DOHH2 (cell line): ENCODE measurements at regions not wholly inside any gene's neighbourhood (a gene's known extent, or its start where the extent isn't known, plus 50 kb on each side); places are given as distances from the start of the nearest gene placed in this dataset.

Experiments used
- H3F3A ChIP-seq: fragments of 200-600 bp; sonication (generic), shearing (Covaris generic); 2 replicates; pipeline ENCODE4 v1.6.0; 2016; ENCODE audit warnings: antibody characterized with exemption, mild to moderate bottlenecking; ENCODE audit not compliant: control insufficient read depth, insufficient read depth
- H3K27ac ChIP-seq: fragments of 200-600 bp; sonication (generic); 2 replicates; pipeline ENCODE4 v1.5.1; 2014; ENCODE audit warnings: low read depth, mild to moderate bottlenecking, low read length, moderate library complexity
- H3K27me3 ChIP-seq: fragments of 200-600 bp; sonication (generic); 2 replicates; pipeline ENCODE4 v1.6.1; 2014; ENCODE audit warnings: mild to moderate bottlenecking, low read length, mixed read lengths; ENCODE audit not compliant: control insufficient read depth
- H3K36me3 ChIP-seq: fragments of 200-600 bp; sonication (generic); 2 replicates; pipeline ENCODE4 v1.6.1; 2014; ENCODE audit warnings: mild to moderate bottlenecking, low read length, moderate library complexity, mixed read lengths; ENCODE audit not compliant: control insufficient read depth
- H3K4me1 ChIP-seq: fragments of 200-600 bp; sonication (generic); 2 replicates; pipeline ENCODE4 v1.6.1; 2014; ENCODE audit warnings: mild to moderate bottlenecking, low read length, mixed read lengths; ENCODE audit not compliant: control insufficient read depth
- H3K4me2 ChIP-seq: fragments of 200-600 bp; sonication (generic); 2 replicates; pipeline ENCODE4 v1.6.0; 2014; ENCODE audit warnings: mild to moderate bottlenecking, low read length, moderate library complexity
- H3K4me3 ChIP-seq: fragments of 200-600 bp; sonication (generic); 2 replicates; pipeline ENCODE4 v1.5.1; 2014; ENCODE audit warnings: mild to moderate bottlenecking, low read length, mixed read lengths
- H3K79me2 ChIP-seq: fragments of 200-600 bp; sonication (generic); 2 replicates; pipeline ENCODE4 v1.6.1; 2014; ENCODE audit warnings: mild to moderate bottlenecking, low read length, mixed read lengths; ENCODE audit not compliant: control insufficient read depth
- H3K9me2 ChIP-seq: fragments of 200-600 bp; sonication (generic); replicated peaks from 2 replicates; pipeline ENCODE4 v1.6.1; 2014; ENCODE audit warnings: mild to moderate bottlenecking, low read length, mixed read lengths; ENCODE audit not compliant: control insufficient read depth
- H3K9me3 ChIP-seq: fragments of 200-600 bp; sonication (generic); 2 replicates; pipeline ENCODE4 v1.6.1; 2014; ENCODE audit warnings: antibody characterized with exemption, low read length, mixed read lengths; ENCODE audit not compliant: control insufficient read depth, insufficient read depth
- H4K20me1 ChIP-seq: fragments of 200-600 bp; sonication (generic); 2 replicates; pipeline ENCODE4 v1.6.0; 2014; ENCODE audit warnings: low read depth, mild to moderate bottlenecking, antibody characterized with exemption, low read length, moderate library complexity; ENCODE audit not compliant: control insufficient read depth, insufficient read depth
- CTCF ChIP-seq: fragments of 200-600 bp; sonication (generic); IDR thresholded peaks from one replicate; pipeline ENCODE4 v1.5.1; 2014; ENCODE audit warnings: antibody characterized with exemption, mild to moderate bottlenecking, low read depth, low read length; ENCODE audit not compliant: poor library complexity, severe bottlenecking
- EZH2phosphoT487 ChIP-seq: fragments of 200-600 bp; sonication (generic); IDR thresholded peaks from 2 replicates; pipeline ENCODE4 v1.6.1; 2017; ENCODE audit warnings: borderline replicate concordance, mild to moderate bottlenecking, antibody characterized with exemption, low read length, moderate library complexity, mixed read lengths

- Histone ChIP-seq H3F3A (no peaks in the 10 kb centered on the region), H4K20me1 (no peaks in the 10 kb centered on the region), H3K4me2 (no peak overlapping the region), H3K4me3 (no peak overlapping the region), H3K4me1 (no peaks in the 10 kb centered on the region), H3K27ac (no peak overlapping the region), H3K9me2 (no peaks in the 10 kb centered on the region; the same call in 1 of the 2 replicates), H3K79me2 (no peaks in the 10 kb centered on the region), H3K36me3 (no peaks in the 10 kb centered on the region), H3K27me3 (0 out of 2 replicates have a peak, but pooled peaks cover 3% of the 10 kb centered on the region), H3K9me3 (no peaks in the 10 kb centered on the region)
- TF ChIP-seq EZH2phosphoT487, result no peak
- no peak for TF ChIP-seq CTCF
These were observed 79.3 kb upstream of the MDFIC start for GRCh38 chr7:114842551-114843065.

- H3K36me3 ChIP-seq, result no peaks in the 10 kb centered on the region
- H3K79me2 ChIP-seq, result no peaks in the 10 kb centered on the region
- no peak overlapping the region for H3K27ac ChIP-seq
- H3K27me3 ChIP-seq, result 0 out of 2 replicates have a peak, but pooled peaks cover 3% of the 10 kb centered on the region
- no peak overlapping the region for H3K4me2 ChIP-seq
- H3K9me3 ChIP-seq, result no peaks in the 10 kb centered on the region
- TF ChIP-seq EZH2phosphoT487, result no peak
- no peak for TF ChIP-seq CTCF
- no peaks in the 10 kb centered on the region; the same call in 1 of the 2 replicates for H3K9me2 ChIP-seq
- H3F3A ChIP-seq, result no peaks in the 10 kb centered on the region
- H3K4me3 ChIP-seq, result no peak overlapping the region
- H3K4me1 ChIP-seq, result no peaks in the 10 kb centered on the region
- H4K20me1 ChIP-seq, result no peaks in the 10 kb centered on the region
These were observed 78.8 kb upstream of the MDFIC start for GRCh38 chr7:114843102-114843501.

GRCh38 chr7:114851406-114852061 lies 70.4 kb upstream of the MDFIC start:
- H3K9me3 ChIP-seq, result no peaks in the 10 kb centered on the region
- H3K4me1 ChIP-seq, result no peaks in the 10 kb centered on the region
- no peaks in the 10 kb centered on the region for H3K9me2 ChIP-seq

More at GRCh38 chr7:114851406-114852061, 70.4 kb upstream of the MDFIC start:
- H3K36me3 ChIP-seq, result no peaks in the 10 kb centered on the region
- no peaks in the 10 kb centered on the region for H3F3A ChIP-seq
- no peaks in the 10 kb centered on the region for H4K20me1 ChIP-seq
- no peaks in the 10 kb centered on the region for H3K27me3 ChIP-seq
- TF ChIP-seq CTCF (no peak), EZH2phosphoT487 (no peak)
- no peak overlapping the region for H3K4me2 ChIP-seq
- no peaks in the 10 kb centered on the region for H3K79me2 ChIP-seq
- H3K27ac ChIP-seq, result no peak overlapping the region
- no peak overlapping the region for H3K4me3 ChIP-seq
